HepG2 (cell line): ENCODE measurements at regions not wholly inside any gene's neighbourhood (a gene's known extent, or its start where the extent isn't known, plus 50 kb on each side); places are given as distances from the start of the nearest gene placed in this dataset.

Source experiments
- ATAC-seq: fragments of 200-7000 bp; cut with Tn5 transposase; 3 replicates; pipeline ENCODE4 v1.9.1; 2020; ENCODE audit warnings: mild to moderate bottlenecking, moderate library complexity
- BruUV-seq: library from RNA; stranded (reverse); fragments of 400-500 nt; replicated peaks from 2 replicates; lab custom pipeline; 2021; lab: Mats Ljungman, UMichigan
- CTCF ChIA-PET: fragments of 300-600 bp; formaldehyde crosslinking; extraction: SDS; loops from one replicate; lab custom pipeline; 2021; ENCODE audit warnings: low total read pairs, inconsistent platforms, low intra/inter-chr PET ratio; lab: Yijun Ruan, JAX
- POLR2A ChIA-PET: fragments of 350-600 bp; sonication (Branson Sonifier 250); formaldehyde crosslinking; loops from one replicate; lab custom pipeline; 2020; ENCODE audit warnings: antibody characterized with exemption, inconsistent platforms; lab: Yijun Ruan, JAX
- DNase-seq: peaks from one replicate; pipeline ENCODE4 v3.0.0-alpha.2; 2015; ENCODE audit warnings: low spot score
- FAIRE-seq: peaks from 3 replicates; lab custom pipeline; 2011; peaks lifted over from hg19 to GRCh38; lab: Jason Lieb, UNC
- H2AFZ ChIP-seq: one replicate; pipeline ENCODE4 v1.6.1; 2011; ENCODE audit warnings: low read length, inconsistent platforms
- H3K27ac ChIP-seq: fragments of 300-600 bp; 3 replicates; pipeline ENCODE4 v1.8.0; 2011; ENCODE audit warnings: mixed run types, mild to moderate bottlenecking, mixed read lengths, low read length, inconsistent platforms; ENCODE audit not compliant: insufficient read depth; ENCODE audit errors: extremely low read length
- H3K27me3 ChIP-seq, 2 experiments: fragments of 200-600 bp in 1 of 2; 2 replicates in 1 of 2; 3 replicates in 1 of 2; pipeline versions ENCODE4 v1.6.0 to v1.8.0; 2011; ENCODE audit warnings: low read length in 2 of 2, mild to moderate bottlenecking in 2 of 2, moderate library complexity in 2 of 2, inconsistent platforms in 1 of 2; ENCODE audit not compliant: insufficient read depth in 2 of 2, control insufficient read depth in 1 of 2
- H3K36me3 ChIP-seq, 2 experiments: fragments of 200-600 bp in 1 of 2; replicated peaks in 1 of 2; 2 replicates in 1 of 2; 3 replicates in 1 of 2; pipeline versions ENCODE4 v1.5.1 to v1.8.0; 2011; ENCODE audit warnings: low read length in 2 of 2, inconsistent platforms in 1 of 2; ENCODE audit not compliant: insufficient read depth in 2 of 2, control insufficient read depth in 1 of 2
- H3K4me1 ChIP-seq: 2 replicates; pipeline ENCODE4 v1.5.1; 2012; ENCODE audit warnings: low read length, inconsistent platforms; ENCODE audit not compliant: insufficient read depth
- H3K4me2 ChIP-seq: 2 replicates; pipeline ENCODE4 v1.6.0; 2011; ENCODE audit warnings: low read depth, low read length, inconsistent platforms
- H3K4me3 ChIP-seq, 3 experiments: fragments of 200-600 bp in 1 of 3; sonication (generic), shearing (Covaris generic) in 1 of 3; replicated peaks in 1 of 3; 2 replicates each; pipeline ENCODE4 v1.5.1; 2011 to 2016; ENCODE audit warnings: low read length in 3 of 3, inconsistent platforms in 2 of 3, low read depth in 2 of 3, mild to moderate bottlenecking in 2 of 3, control low read depth in 1 of 3, mixed read lengths in 1 of 3; ENCODE audit not compliant: insufficient read depth in 1 of 3
- H3K79me2 ChIP-seq: one replicate; pipeline ENCODE4 v1.6.1; 2011; ENCODE audit warnings: low read length, inconsistent platforms; ENCODE audit not compliant: insufficient read depth
- H3K9ac ChIP-seq: 2 replicates; pipeline ENCODE4 v1.6.0; 2011; ENCODE audit warnings: mild to moderate bottlenecking, low read depth, low read length, inconsistent platforms; ENCODE audit not compliant: insufficient read depth
- H3K9me3 ChIP-seq: 2 replicates; pipeline ENCODE4 v1.5.1; 2012; ENCODE audit warnings: mild to moderate bottlenecking, low read length
- H4K20me1 ChIP-seq: 2 replicates; pipeline ENCODE4 v1.6.0; 2011; ENCODE audit warnings: inconsistent platforms, mild to moderate bottlenecking, low read length, moderate library complexity; ENCODE audit not compliant: insufficient read depth
- ELF3 ChIP-seq: IDR thresholded peaks from 2 replicates; pipeline ENCODE4 v1.6.1; 2016; ENCODE audit warnings: missing genetic modification reagents, missing compliant biosample characterization
- GTF2F1 ChIP-seq: fragments of 150-350 bp; IDR thresholded peaks from 2 replicates; pipeline ENCODE4 v1.6.1; 2014; ENCODE audit warnings: low read length
- SATB2 ChIP-seq: sonication (generic); formaldehyde crosslinking; IDR thresholded peaks from 2 replicates; pipeline ENCODE4 v1.5.0; 2020; ENCODE audit warnings: missing genetic modification reagents
- SIN3B ChIP-seq: fragments of 150-350 bp; IDR thresholded peaks from 2 replicates; pipeline ENCODE4 v1.6.1; 2014; ENCODE audit warnings: low read length
- SIX4 ChIP-seq: sonication (generic); formaldehyde crosslinking; IDR thresholded peaks from 2 replicates; pipeline ENCODE4 v1.4.0; 2020; ENCODE audit warnings: missing genetic modification reagents
- YEATS4 ChIP-seq: sonication (generic); formaldehyde crosslinking; IDR thresholded peaks from 2 replicates; pipeline ENCODE4 v1.4.0; 2020; ENCODE audit warnings: missing genetic modification reagents, borderline replicate concordance
- ZNF10 ChIP-seq: sonication (generic); formaldehyde crosslinking; IDR thresholded peaks from 2 replicates; pipeline ENCODE4 v1.4.0; 2020; ENCODE audit warnings: mild to moderate bottlenecking, low read depth, missing genetic modification reagents, borderline replicate concordance
- ZNF567 ChIP-seq: sonication (generic); formaldehyde crosslinking; IDR thresholded peaks from 2 replicates; pipeline ENCODE4 v1.8.1; 2023; ENCODE audit warnings: mild to moderate bottlenecking, missing genetic modification reagents, borderline replicate concordance
- WGBS: methylation state at CpG from one replicate; pipeline ENCODE4 v1.1.6; 2017; ENCODE audit warnings: low lambda C conversion rate; 5-methylcytosine and 5-hydroxymethylcytosine counted together
- in situ Hi-C: cut with HindIII; loops from 2 replicates; pipeline ENCODE4 v1.10.0; 2017; ENCODE audit warnings: low pct_unique_long_range_greater_than_20kb; ENCODE audit not compliant: extremely low pct_ligation_motif_present
- intact Hi-C: fragments of 100-400 bp; cut with micrococcal nuclease; formaldehyde crosslinking; loops from one replicate; pipeline ENCODE4 v1.10.0; 2022; ENCODE audit not compliant: unreplicated experiment
- TF ChIP-seq, protein P1 (sequence below): sonication (generic); formaldehyde crosslinking; IDR thresholded peaks from 2 replicates; pipeline ENCODE4 v1.8.0; 2022; ENCODE audit warnings: mild to moderate bottlenecking, missing genetic modification reagents, moderate library complexity
- TF ChIP-seq, protein P2 (sequence below): sonication (generic); formaldehyde crosslinking; IDR thresholded peaks from 2 replicates; pipeline ENCODE4 v1.4.0; 2020; ENCODE audit warnings: missing genetic modification reagents, mild to moderate bottlenecking, borderline replicate concordance
- TF ChIP-seq, protein P3 (sequence below): sonication (generic); formaldehyde crosslinking; conservative IDR thresholded peaks from 2 replicates; pipeline ENCODE4 v1.4.0; 2020; ENCODE audit warnings: missing genetic modification reagents

DNA sequence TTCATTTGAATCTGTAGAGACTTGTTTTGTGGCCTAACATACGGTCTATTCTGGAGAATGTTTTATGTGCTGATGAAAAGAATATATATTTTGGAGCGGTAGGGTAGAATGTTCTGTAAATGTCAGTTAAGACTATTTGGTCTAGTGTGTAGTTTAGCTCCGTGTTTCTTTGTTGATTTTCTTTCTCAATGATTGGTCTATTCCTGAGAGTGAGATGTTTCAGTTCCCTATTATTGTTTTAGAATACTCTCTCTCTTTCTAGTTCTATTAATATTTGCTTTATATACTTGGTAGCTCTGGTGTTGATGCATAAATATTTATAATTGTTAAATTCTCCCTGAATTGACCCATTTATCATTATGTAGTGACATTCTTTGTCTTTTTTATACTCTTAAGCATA, 236.5 kb downstream of the GLUD2 start:
- intact Hi-C loops: no loop called here
- H3K4me3 ChIP-seq: no peak overlapping the region
- no TSS peak for BruUV-seq
- no peak for DNase-seq
- ChIA-PET POLR2A (no interaction called here), CTCF (no interaction called here)
- no peaks in the 10 kb centered on the region for H3K27me3 ChIP-seq
- H3K9ac ChIP-seq: no peak overlapping the region
- in situ Hi-C loops: no loop called here
- FAIRE-seq: no peak
- WGBS: 39% methylated on average over 3 of the region's 3 CpGs
- H3K4me2 ChIP-seq: no peak overlapping the region
- no peaks in the 10 kb centered on the region for H3K4me1 ChIP-seq
- H3K27ac ChIP-seq: no peak overlapping the region
- no peak overlapping the region for H2AFZ ChIP-seq
- H3K79me2 ChIP-seq: no peaks in the 10 kb centered on the region
- TF ChIP-seq ZNF567 (CRISPR knock-in tag) (no peak), SIX4 (CRISPR knock-in tag) (no peak), ELF3 (CRISPR knock-in tag) (no peak), YEATS4 (CRISPR knock-in tag) (no peak), ZNF10 (CRISPR knock-in tag) (no peak), SIN3B (no peak), GTF2F1 (no peak), SATB2 (CRISPR knock-in tag) (no peak)
- TF ChIP-seq, protein P1, sequence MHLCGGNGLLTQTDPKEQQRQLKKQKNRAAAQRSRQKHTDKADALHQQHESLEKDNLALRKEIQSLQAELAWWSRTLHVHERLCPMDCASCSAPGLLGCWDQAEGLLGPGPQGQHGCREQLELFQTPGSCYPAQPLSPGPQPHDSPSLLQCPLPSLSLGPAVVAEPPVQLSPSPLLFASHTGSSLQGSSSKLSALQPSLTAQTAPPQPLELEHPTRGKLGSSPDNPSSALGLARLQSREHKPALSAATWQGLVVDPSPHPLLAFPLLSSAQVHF (CRISPR knock-in tag): no peak
- TF ChIP-seq, protein P2, sequence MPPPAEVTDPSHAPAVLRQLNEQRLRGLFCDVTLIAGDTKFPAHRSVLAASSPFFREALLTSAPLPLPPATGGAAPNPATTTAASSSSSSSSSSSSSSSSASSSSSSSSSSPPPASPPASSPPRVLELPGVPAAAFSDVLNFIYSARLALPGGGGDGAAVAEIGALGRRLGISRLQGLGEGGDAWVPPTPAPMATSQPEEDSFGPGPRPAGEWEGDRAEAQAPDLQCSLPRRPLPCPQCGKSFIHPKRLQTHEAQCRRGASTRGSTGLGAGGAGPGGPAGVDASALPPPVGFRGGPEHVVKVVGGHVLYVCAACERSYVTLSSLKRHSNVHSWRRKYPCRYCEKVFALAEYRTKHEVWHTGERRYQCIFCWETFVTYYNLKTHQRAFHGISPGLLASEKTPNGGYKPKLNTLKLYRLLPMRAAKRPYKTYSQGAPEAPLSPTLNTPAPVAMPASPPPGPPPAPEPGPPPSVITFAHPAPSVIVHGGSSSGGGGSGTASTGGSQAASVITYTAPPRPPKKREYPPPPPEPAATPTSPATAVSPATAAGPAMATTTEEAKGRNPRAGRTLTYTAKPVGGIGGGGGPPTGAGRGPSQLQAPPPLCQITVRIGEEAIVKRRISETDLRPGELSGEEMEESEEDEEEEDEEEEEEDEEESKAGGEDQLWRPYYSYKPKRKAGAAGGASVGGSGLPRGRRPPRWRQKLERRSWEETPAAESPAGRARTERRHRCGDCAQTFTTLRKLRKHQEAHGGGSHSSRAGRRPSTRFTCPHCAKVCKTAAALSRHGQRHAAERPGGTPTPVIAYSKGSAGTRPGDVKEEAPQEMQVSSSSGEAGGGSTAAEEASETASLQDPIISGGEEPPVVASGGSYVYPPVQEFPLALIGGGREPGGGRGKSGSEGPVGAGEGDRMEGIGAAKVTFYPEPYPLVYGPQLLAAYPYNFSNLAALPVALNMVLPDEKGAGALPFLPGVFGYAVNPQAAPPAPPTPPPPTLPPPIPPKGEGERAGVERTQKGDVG: no peak
- TF ChIP-seq, protein P3, sequence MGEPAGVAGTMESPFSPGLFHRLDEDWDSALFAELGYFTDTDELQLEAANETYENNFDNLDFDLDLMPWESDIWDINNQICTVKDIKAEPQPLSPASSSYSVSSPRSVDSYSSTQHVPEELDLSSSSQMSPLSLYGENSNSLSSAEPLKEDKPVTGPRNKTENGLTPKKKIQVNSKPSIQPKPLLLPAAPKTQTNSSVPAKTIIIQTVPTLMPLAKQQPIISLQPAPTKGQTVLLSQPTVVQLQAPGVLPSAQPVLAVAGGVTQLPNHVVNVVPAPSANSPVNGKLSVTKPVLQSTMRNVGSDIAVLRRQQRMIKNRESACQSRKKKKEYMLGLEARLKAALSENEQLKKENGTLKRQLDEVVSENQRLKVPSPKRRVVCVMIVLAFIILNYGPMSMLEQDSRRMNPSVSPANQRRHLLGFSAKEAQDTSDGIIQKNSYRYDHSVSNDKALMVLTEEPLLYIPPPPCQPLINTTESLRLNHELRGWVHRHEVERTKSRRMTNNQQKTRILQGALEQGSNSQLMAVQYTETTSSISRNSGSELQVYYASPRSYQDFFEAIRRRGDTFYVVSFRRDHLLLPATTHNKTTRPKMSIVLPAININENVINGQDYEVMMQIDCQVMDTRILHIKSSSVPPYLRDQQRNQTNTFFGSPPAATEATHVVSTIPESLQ (CRISPR knock-in tag): no peak
- no peaks in the 10 kb centered on the region for H3K9me3 ChIP-seq
- H4K20me1 ChIP-seq: no peaks in the 10 kb centered on the region
- ATAC-seq: no peak
- no peaks in the 10 kb centered on the region for H3K36me3 ChIP-seq
